NT2/D1 (cell line): ENCODE measurements at regions not wholly inside any gene's neighbourhood (a gene's known extent, or its start where the extent isn't known, plus 50 kb on each side); places are given as distances from the start of the nearest gene placed in this dataset.

Experiments used
- SUZ12 ChIP-seq: IDR thresholded peaks from 2 replicates; pipeline ENCODE4 v1.6.1; 2011; ENCODE audit not compliant: insufficient read length, insufficient read depth; ENCODE audit errors: extremely low read depth
- YY1 ChIP-seq: IDR thresholded peaks from 2 replicates; pipeline ENCODE4 v1.6.1; 2011; ENCODE audit not compliant: insufficient read length, insufficient read depth
- ZNF274 ChIP-seq: IDR thresholded peaks from 2 replicates; pipeline ENCODE4 v1.6.1; 2011; ENCODE audit warnings: mild to moderate bottlenecking, low read depth, low read length

GRCh38 chr2:212725180-212725579 is 186.6 kb upstream of the ERBB4 start:
- TF ChIP-seq SUZ12 (no peak), YY1 (no peak), ZNF274 (no peak)
